Smooth muscle cell (in vitro differentiated cells): ENCODE measurements at regions not wholly inside any gene's neighbourhood (a gene's known extent, or its start where the extent isn't known, plus 50 kb on each side); places are given as distances from the start of the nearest gene placed in this dataset.

Source experiments
- DNase-seq: peaks from one replicate; lab custom pipeline; 2025; ENCODE audit not compliant: unreplicated experiment; lab: John Stamatoyannopoulos, UW
- H2AFZ ChIP-seq: fragments of 200-600 bp; sonication (generic); 2 replicates; pipeline ENCODE4 v1.6.0; 2016; ENCODE audit warnings: antibody characterized with exemption, low read depth, mild to moderate bottlenecking
- H3F3A ChIP-seq: fragments of 200-600 bp; sonication (generic); 2 replicates; pipeline ENCODE4 v1.6.0; 2017; ENCODE audit warnings: antibody characterized with exemption, low read depth
- H3K27ac ChIP-seq: fragments of 200-600 bp; sonication (generic); 2 replicates; pipeline ENCODE4 v1.5.1; 2016; ENCODE audit warnings: low read depth, mild to moderate bottlenecking
- H3K27me3 ChIP-seq: fragments of 200-600 bp; sonication (generic); 2 replicates; pipeline ENCODE4 v1.6.1; 2016; ENCODE audit warnings: low read depth, mild to moderate bottlenecking
- H3K36me3 ChIP-seq: fragments of 200-600 bp; sonication (generic); 2 replicates; pipeline ENCODE4 v1.5.1; 2016; ENCODE audit warnings: low read depth
- H3K4me1 ChIP-seq: fragments of 200-600 bp; sonication (generic); 2 replicates; pipeline ENCODE4 v1.5.1; 2016; ENCODE audit warnings: low read depth
- H3K4me2 ChIP-seq: fragments of 200-600 bp; sonication (generic); 2 replicates; pipeline ENCODE4 v1.6.0; 2016; ENCODE audit warnings: mild to moderate bottlenecking
- H3K4me3 ChIP-seq: fragments of 200-600 bp; sonication (generic); 2 replicates; pipeline ENCODE4 v1.5.1; 2016; ENCODE audit warnings: mild to moderate bottlenecking
- H3K79me2 ChIP-seq: fragments of 200-600 bp; sonication (generic); 2 replicates; pipeline ENCODE4 v1.6.0; 2016; ENCODE audit warnings: low read depth, mild to moderate bottlenecking
- H3K9ac ChIP-seq: fragments of 200-600 bp; sonication (generic); 2 replicates; pipeline ENCODE4 v1.6.0; 2016; ENCODE audit warnings: low read depth
- H3K9me3 ChIP-seq: fragments of 200-600 bp; sonication (generic); replicated peaks from 2 replicates; pipeline ENCODE4 v1.5.1; 2016; ENCODE audit warnings: low read depth
- H4K20me1 ChIP-seq: fragments of 200-600 bp; sonication (generic); 2 replicates; pipeline ENCODE4 v1.6.0; 2016; ENCODE audit warnings: low read depth
- CTCF ChIP-seq: fragments of 200-600 bp; sonication (generic); IDR thresholded peaks from 2 replicates; pipeline ENCODE4 v1.5.1; 2017; ENCODE audit warnings: borderline replicate concordance, mild to moderate bottlenecking, antibody characterized with exemption; ENCODE audit not compliant: insufficient read depth, poor library complexity, severe bottlenecking
- WGBS: methylation state at CpG from one replicate; pipeline ENCODE4 v1.1.7; 2016; ENCODE audit warnings: low lambda C conversion rate; 5-methylcytosine and 5-hydroxymethylcytosine counted together

DNA sequence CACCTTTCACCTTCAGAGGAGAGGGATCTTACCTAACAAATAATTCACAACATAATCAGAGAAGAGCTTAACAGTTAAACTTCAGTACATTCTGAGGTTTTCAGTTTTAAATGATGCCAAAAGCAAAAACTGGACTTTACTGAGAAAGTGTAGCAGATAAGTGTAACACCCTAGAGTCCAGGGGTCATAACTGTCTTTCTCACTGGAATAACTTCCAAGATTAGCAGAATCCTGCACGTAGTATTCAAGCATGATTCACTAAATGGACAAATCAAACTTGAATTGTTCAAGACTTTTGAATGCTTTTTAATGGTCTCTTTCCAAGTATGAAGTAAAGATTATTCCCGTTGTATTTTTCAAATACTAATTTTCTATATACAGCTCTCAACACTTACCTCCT, 180.1 kb upstream of the NREP start:
- no peak overlapping the region for H3K9ac ChIP-seq
- H3K27ac ChIP-seq = no peak overlapping the region
- H3K27me3 ChIP-seq = no peaks in the 10 kb centered on the region
- H2AFZ ChIP-seq = no peak overlapping the region
- WGBS = 73% methylated on average over 2 of the region's 2 CpGs
- H3K9me3 ChIP-seq = no peaks in the 10 kb centered on the region
- DNase-seq = no peak
- no peak overlapping the region for H3K4me2 ChIP-seq
- no peaks in the 10 kb centered on the region for H3K79me2 ChIP-seq
- TF ChIP-seq CTCF = no peak
- H3K36me3 ChIP-seq = no peaks in the 10 kb centered on the region
- peaks cover 17% of the 10 kb centered on the region for H3K4me1 ChIP-seq
- H4K20me1 ChIP-seq = no peaks in the 10 kb centered on the region
- H3F3A ChIP-seq = no peaks in the 10 kb centered on the region
- no peak overlapping the region for H3K4me3 ChIP-seq

DNA sequence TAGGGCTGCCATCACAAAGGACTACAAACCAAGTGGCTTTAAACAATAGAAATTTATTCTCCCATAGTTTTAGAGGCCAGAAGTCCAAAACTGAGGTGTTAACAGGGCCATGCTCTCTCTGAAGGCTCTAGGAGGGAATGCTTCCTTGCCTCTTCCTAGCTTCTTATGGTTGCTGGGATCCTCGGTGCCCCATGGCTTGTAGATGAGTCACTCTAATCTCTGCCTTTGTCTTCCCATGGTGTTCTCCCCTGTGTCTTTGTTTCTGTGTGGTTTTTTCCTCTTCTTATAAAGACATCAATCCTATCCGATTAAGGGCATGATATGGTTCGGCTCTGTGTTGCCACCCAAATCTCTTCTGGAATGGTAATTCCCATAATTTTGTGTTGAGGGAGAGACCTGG, 178.8 kb upstream of the NREP start:
- no peak for DNase-seq
- no peaks in the 10 kb centered on the region for H3K79me2 ChIP-seq
- H3K4me1 ChIP-seq = peaks cover 17% of the 10 kb centered on the region
- H3K36me3 ChIP-seq = no peaks in the 10 kb centered on the region
- H3K9me3 ChIP-seq = no peaks in the 10 kb centered on the region
- no peak overlapping the region for H3K4me2 ChIP-seq
- no peak overlapping the region for H2AFZ ChIP-seq
- no peak overlapping the region for H3K4me3 ChIP-seq
- no peak overlapping the region for H3K9ac ChIP-seq
- H4K20me1 ChIP-seq = no peaks in the 10 kb centered on the region
- no peaks in the 10 kb centered on the region for H3K27me3 ChIP-seq
- TF ChIP-seq CTCF = no peak
- peaks cover 6% of the 10 kb centered on the region for H3F3A ChIP-seq
- H3K27ac ChIP-seq = no peak overlapping the region
- WGBS = 74% methylated on average over 3 of the region's 3 CpGs

GRCh38 chr5:111935009-111935408, 178.0 kb upstream of the NREP start:
- H3K9me3 ChIP-seq = no peaks in the 10 kb centered on the region
- H3K27ac ChIP-seq = no peak overlapping the region
- no peaks in the 10 kb centered on the region for H3K79me2 ChIP-seq
- H3K4me1 ChIP-seq = peaks cover 17% of the 10 kb centered on the region
- H3F3A ChIP-seq = peaks cover 13% of the 10 kb centered on the region
- no peaks in the 10 kb centered on the region for H3K36me3 ChIP-seq
- no peak overlapping the region for H3K9ac ChIP-seq
- no peak overlapping the region for H2AFZ ChIP-seq
- H3K4me3 ChIP-seq = no peak overlapping the region
- H4K20me1 ChIP-seq = no peaks in the 10 kb centered on the region
- no peaks in the 10 kb centered on the region for H3K27me3 ChIP-seq
- WGBS = 86% methylated on average over 1 of the region's 1 CpG
- no peak for TF ChIP-seq CTCF
- no peak overlapping the region for H3K4me2 ChIP-seq
- no peak for DNase-seq

DNA sequence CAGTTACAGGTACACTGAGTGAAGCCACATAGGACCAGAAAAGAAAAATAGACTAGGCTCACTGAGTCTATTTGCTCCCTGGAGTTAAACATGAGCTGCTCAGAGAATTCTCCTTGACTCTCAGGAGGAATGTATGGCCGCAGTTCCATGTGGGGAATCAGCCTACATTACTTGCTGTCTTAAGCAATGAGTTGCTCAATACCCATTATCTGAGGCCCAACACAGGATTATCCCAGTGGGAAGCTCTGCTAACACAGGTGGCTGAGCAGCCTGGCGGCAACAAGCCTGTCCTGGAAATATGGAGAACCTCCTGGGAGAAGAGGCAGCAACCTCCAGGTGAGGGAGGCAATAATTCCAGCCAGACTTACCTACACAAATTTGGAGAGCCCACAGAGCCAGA, 177.5 kb upstream of the NREP start:
- Histone ChIP-seq H3K9me3 (no peaks in the 10 kb centered on the region), H3K36me3 (no peaks in the 10 kb centered on the region), H3K27me3 (no peaks in the 10 kb centered on the region), H3K4me1 (peaks cover 21% of the 10 kb centered on the region), H3K9ac (no peak overlapping the region), H3K27ac (no peak overlapping the region), H2AFZ (no peak overlapping the region), H3K4me2 (no peak overlapping the region), H4K20me1 (no peaks in the 10 kb centered on the region), H3K4me3 (no peak overlapping the region), H3K79me2 (no peaks in the 10 kb centered on the region), H3F3A (peaks cover 14% of the 10 kb centered on the region)
- 42% methylated on average over 2 of the region's 2 CpGs for WGBS
- DNase-seq = no peak
- TF ChIP-seq CTCF = no peak
